Inflammatory macrophage (primary cell): ENCODE measurements at regions not wholly inside any gene's neighbourhood (a gene's known extent, or its start where the extent isn't known, plus 50 kb on each side); places are given as distances from the start of the nearest gene placed in this dataset.

Experiments used
- DNase-seq, 2 donors: peaks; one replicate each; pipeline ENCODE4 v3.0.0-alpha.2; 2020 to 2022

- DNase-seq: no peak
These were observed 58.9 kb upstream of the RAI2 start for GRCh38 chrX:17919896-17920446.

GRCh38 chrX:17917945-17918577 lies 57.0 kb upstream of the RAI2 start:
- DNase-seq: no peak

- no peak for DNase-seq
These were observed 52.7 kb upstream of the RAI2 start for GRCh38 chrX:17913801-17914200.
